ENCODE measurements at regions not wholly inside any gene's neighbourhood (a gene's known extent, or its start where the extent isn't known, plus 50 kb on each side); places are given as distances from the start of the nearest gene placed in this dataset.

DNA sequence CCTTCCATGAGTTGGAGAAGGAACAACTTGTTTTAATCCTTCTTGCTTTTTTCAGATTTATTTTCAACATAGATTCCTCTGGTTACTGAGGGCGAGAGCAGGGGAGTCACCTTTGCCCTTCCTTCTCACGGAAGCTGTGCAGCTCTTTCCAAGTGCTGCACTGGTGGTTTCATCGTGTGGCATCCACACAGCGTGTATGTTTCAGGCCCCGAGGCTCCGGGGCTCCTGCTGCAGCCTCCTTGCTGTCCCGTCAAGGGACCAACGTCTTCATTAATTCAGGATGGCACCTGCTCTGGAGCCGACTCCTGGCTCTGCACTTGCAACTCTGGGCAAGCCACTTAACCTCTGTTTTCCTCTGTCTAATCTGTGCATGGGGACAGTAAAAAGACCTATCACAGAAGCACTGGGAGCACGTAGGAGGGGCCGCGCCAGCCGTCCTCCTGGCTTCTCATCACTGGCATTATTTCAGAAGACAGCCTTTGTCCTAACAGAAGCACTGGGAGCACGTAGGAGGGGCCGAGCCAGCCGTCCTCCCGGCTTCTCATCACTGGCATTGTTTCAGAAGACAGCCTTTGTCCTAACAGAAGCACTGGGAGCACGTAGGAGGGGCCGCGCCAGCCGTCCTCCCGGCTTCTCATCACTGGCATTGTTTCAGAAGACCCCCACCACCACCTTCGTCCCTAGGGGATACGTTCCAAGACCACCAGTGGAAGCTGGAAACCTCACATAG, 117.8 kb upstream of the NKX1-1 start:
- Histone ChIP-seq H3K27ac (ENCODE audit: low read depth in 1 of 2, low read length in 1 of 2) (no peak overlapping the region), H3K4me1 (ENCODE audit: control insufficient read depth in 5 of 5, insufficient read depth in 5 of 5, low read length in 5 of 5) (no peaks in the 10 kb centered on the region), H3K9ac (ENCODE audit: insufficient read depth in 1 of 2, low read length in 2 of 2) (no peak overlapping the region), H3K36me3 (ENCODE audit: control insufficient read depth in 4 of 4, insufficient read depth in 4 of 4, low read length in 4 of 4) (no peaks in the 10 kb centered on the region), H3K4me3 (no peak overlapping the region), H3K9me3 (ENCODE audit: control insufficient read depth in 4 of 4, insufficient read depth in 3 of 4, low read length in 3 of 4) (peaks cover 0 to 5% (median 3%) of the 10 kb centered on the region in 4 donors), H3K27me3 (ENCODE audit: control insufficient read depth in 3 of 3, insufficient read depth in 3 of 3, low read length in 2 of 3) (peaks cover 0 to 25% (median 8%) of the 10 kb centered on the region in 3 donors)
- no peak for DNase-seq
- WGBS, 2 donors, result 68 to 86% methylated on average over 24 of the region's 24 CpGs
- TF ChIP-seq, protein P1, sequence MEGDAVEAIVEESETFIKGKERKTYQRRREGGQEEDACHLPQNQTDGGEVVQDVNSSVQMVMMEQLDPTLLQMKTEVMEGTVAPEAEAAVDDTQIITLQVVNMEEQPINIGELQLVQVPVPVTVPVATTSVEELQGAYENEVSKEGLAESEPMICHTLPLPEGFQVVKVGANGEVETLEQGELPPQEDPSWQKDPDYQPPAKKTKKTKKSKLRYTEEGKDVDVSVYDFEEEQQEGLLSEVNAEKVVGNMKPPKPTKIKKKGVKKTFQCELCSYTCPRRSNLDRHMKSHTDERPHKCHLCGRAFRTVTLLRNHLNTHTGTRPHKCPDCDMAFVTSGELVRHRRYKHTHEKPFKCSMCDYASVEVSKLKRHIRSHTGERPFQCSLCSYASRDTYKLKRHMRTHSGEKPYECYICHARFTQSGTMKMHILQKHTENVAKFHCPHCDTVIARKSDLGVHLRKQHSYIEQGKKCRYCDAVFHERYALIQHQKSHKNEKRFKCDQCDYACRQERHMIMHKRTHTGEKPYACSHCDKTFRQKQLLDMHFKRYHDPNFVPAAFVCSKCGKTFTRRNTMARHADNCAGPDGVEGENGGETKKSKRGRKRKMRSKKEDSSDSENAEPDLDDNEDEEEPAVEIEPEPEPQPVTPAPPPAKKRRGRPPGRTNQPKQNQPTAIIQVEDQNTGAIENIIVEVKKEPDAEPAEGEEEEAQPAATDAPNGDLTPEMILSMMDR (IDR thresholded peaks at IDR 0.05; ENCODE audit: control extremely low read depth, extremely low read depth), result no peak
- ATAC-seq (ENCODE audit: insufficient read depth, low FRiP score), result no peak

GRCh38 chr4:1523506-1523905, 117.3 kb upstream of the NKX1-1 start:
- H3K27me3 ChIP-seq (ENCODE audit: control insufficient read depth in 3 of 3, insufficient read depth in 3 of 3, low read length in 2 of 3), result peaks cover 0 to 21% (median 7%) of the 10 kb centered on the region in 3 donors
- H3K9ac ChIP-seq (ENCODE audit: insufficient read depth in 1 of 2, low read length in 2 of 2), result no peak overlapping the region
- DNase-seq, result no peak
- no peaks in the 10 kb centered on the region for H3K36me3 ChIP-seq (ENCODE audit: control insufficient read depth in 4 of 4, insufficient read depth in 4 of 4, low read length in 4 of 4)
- ATAC-seq (ENCODE audit: insufficient read depth, low FRiP score), result no peak
- H3K27ac ChIP-seq (ENCODE audit: low read depth in 1 of 2, low read length in 1 of 2), result no peak overlapping the region
- H3K4me1 ChIP-seq (ENCODE audit: control insufficient read depth in 5 of 5, insufficient read depth in 5 of 5, low read length in 5 of 5), result no peaks in the 10 kb centered on the region
- H3K9me3 ChIP-seq (ENCODE audit: control insufficient read depth in 4 of 4, insufficient read depth in 3 of 4, low read length in 3 of 4), result peaks cover 0 to 5% (median 3%) of the 10 kb centered on the region in 4 donors
- 54 to 78% methylated on average over 4 of the region's 4 CpGs for WGBS, 2 donors
- TF ChIP-seq, protein P1 (IDR thresholded peaks at IDR 0.05; ENCODE audit: control extremely low read depth, extremely low read depth), result no peak
- no peak overlapping the region for H3K4me3 ChIP-seq

GRCh38 chr4:1523033-1523432, 116.8 kb upstream of the NKX1-1 start:
- TF ChIP-seq, protein P1 (IDR thresholded peaks at IDR 0.05; ENCODE audit: control extremely low read depth, extremely low read depth), result no peak
- DNase-seq, result no peak
- Histone ChIP-seq H3K4me1 (ENCODE audit: control insufficient read depth in 5 of 5, insufficient read depth in 5 of 5, low read length in 5 of 5) (no peaks in the 10 kb centered on the region), H3K4me3 (no peak overlapping the region), H3K9ac (ENCODE audit: insufficient read depth in 1 of 2, low read length in 2 of 2) (no peak overlapping the region), H3K36me3 (ENCODE audit: control insufficient read depth in 4 of 4, insufficient read depth in 4 of 4, low read length in 4 of 4) (no peaks in the 10 kb centered on the region), H3K27me3 (ENCODE audit: control insufficient read depth in 3 of 3, insufficient read depth in 3 of 3, low read length in 2 of 3) (peaks cover 0 to 20% (median 5%) of the 10 kb centered on the region in 3 donors), H3K27ac (ENCODE audit: low read depth in 1 of 2, low read length in 1 of 2) (no peak overlapping the region), H3K9me3 (ENCODE audit: control insufficient read depth in 4 of 4, insufficient read depth in 3 of 4, low read length in 3 of 4) (peaks cover 0 to 5% (median 3%) of the 10 kb centered on the region in 4 donors)
- ATAC-seq (ENCODE audit: insufficient read depth, low FRiP score), result no peak
- WGBS, 2 donors, result 88 to 92% methylated on average over 5 of the region's 5 CpGs
